IPS DF 6.9 (cell line): ENCODE measurements at regions not wholly inside any gene's neighbourhood (a gene's known extent, or its start where the extent isn't known, plus 50 kb on each side); places are given as distances from the start of the nearest gene placed in this dataset.

ENCODE experiments used
- DNase-seq: peaks from one replicate; pipeline ENCODE4 v3.0.0-alpha.2; 2013; ENCODE audit warnings: low read depth, low spot score
- H3K27ac ChIP-seq: one replicate; pipeline ENCODE4 v1.5.1; 2013; ENCODE audit warnings: low read length, control low read depth
- H3K27me3 ChIP-seq: 2 replicates; pipeline ENCODE4 v1.6.1; 2013; ENCODE audit warnings: mild to moderate bottlenecking, low read length; ENCODE audit not compliant: control insufficient read depth, insufficient read depth
- H3K36me3 ChIP-seq: 2 replicates; pipeline ENCODE4 v1.6.1; 2013; ENCODE audit warnings: low read length; ENCODE audit not compliant: control insufficient read depth, insufficient read depth
- H3K4me1 ChIP-seq: 2 replicates; pipeline ENCODE4 v1.6.1; 2013; ENCODE audit warnings: low read length; ENCODE audit not compliant: control insufficient read depth, insufficient read depth
- H3K4me3 ChIP-seq: 2 replicates; pipeline ENCODE4 v1.5.1; 2013; ENCODE audit warnings: mild to moderate bottlenecking, low read length
- H3K9me3 ChIP-seq: 2 replicates; pipeline ENCODE4 v1.6.1; 2013; ENCODE audit warnings: low read length, inconsistent platforms; ENCODE audit not compliant: control insufficient read depth, insufficient read depth
- WGBS: extraction: QIAGEN DNeasy Blood & Tissue Kit; methylation state at CpG from one replicate; pipeline ENCODE4 v1.1.7; 2013; ENCODE audit warnings: mixed read lengths, missing lambda C conversion rate; ENCODE audit not compliant: insufficient read length, insufficient coverage; 5-methylcytosine and 5-hydroxymethylcytosine counted together

GRCh38 chr22:48558606-48559402 is 1268.9 kb downstream of the BRD1 start:
- no CpG with 5 or more reads among the region's 25 CpGs for WGBS
- Histone ChIP-seq H3K27me3 (no peaks in the 10 kb centered on the region), H3K36me3 (no peaks in the 10 kb centered on the region; the same call in 1 of the 2 replicates), H3K4me1 (no peaks in the 10 kb centered on the region), H3K9me3 (peaks cover 43% of the 10 kb centered on the region), H3K27ac (no peak overlapping the region), H3K4me3 (no peak overlapping the region)
- no peak for DNase-seq

GRCh38 chr22:48558016-48558415 is 1269.7 kb downstream of the BRD1 start:
- no peak for DNase-seq

GRCh38 chr22:48557473-48557872 is 1270.2 kb downstream of the BRD1 start:
- no CpG with 5 or more reads among the region's 11 CpGs for WGBS

More at GRCh38 chr22:48558016-48558415, 1269.7 kb downstream of the BRD1 start:
- no peak overlapping the region for H3K4me3 ChIP-seq
- no CpG with 5 or more reads among the region's 12 CpGs for WGBS
- no peak overlapping the region for H3K27ac ChIP-seq
- no peaks in the 10 kb centered on the region for H3K27me3 ChIP-seq
- H3K4me1 ChIP-seq = no peaks in the 10 kb centered on the region
- no peaks in the 10 kb centered on the region; the same call in 1 of the 2 replicates for H3K36me3 ChIP-seq
- peaks cover 47% of the 10 kb centered on the region for H3K9me3 ChIP-seq

GRCh38 chr22:48556751-48557150 is 1270.9 kb downstream of the BRD1 start:
- DNase-seq = no peak
- Histone ChIP-seq H3K4me3 (no peak overlapping the region), H3K27me3 (no peaks in the 10 kb centered on the region), H3K36me3 (no peaks in the 10 kb centered on the region; the same call in 1 of the 2 replicates), H3K27ac (no peak overlapping the region), H3K9me3 (peaks cover 52% of the 10 kb centered on the region), H3K4me1 (no peaks in the 10 kb centered on the region)
- WGBS = no CpG with 5 or more reads among the region's 12 CpGs

More at GRCh38 chr22:48557473-48557872, 1270.2 kb downstream of the BRD1 start:
- no peaks in the 10 kb centered on the region for H3K4me1 ChIP-seq
- no peak overlapping the region for H3K4me3 ChIP-seq
- no peak overlapping the region for H3K27ac ChIP-seq
- DNase-seq = no peak
- H3K36me3 ChIP-seq = no peaks in the 10 kb centered on the region; the same call in 1 of the 2 replicates
- peaks cover 49% of the 10 kb centered on the region for H3K9me3 ChIP-seq
- H3K27me3 ChIP-seq = no peaks in the 10 kb centered on the region

- WGBS = no CpG with 5 or more reads among the region's 8 CpGs
- H3K36me3 ChIP-seq = no peaks in the 10 kb centered on the region; the same call in 1 of the 2 replicates
- H3K4me1 ChIP-seq = no peaks in the 10 kb centered on the region
- no peaks in the 10 kb centered on the region for H3K27me3 ChIP-seq
- H3K9me3 ChIP-seq = peaks cover 53% of the 10 kb centered on the region
- no peak overlapping the region for H3K27ac ChIP-seq
- no peak overlapping the region for H3K4me3 ChIP-seq
- no peak for DNase-seq
Measured at GRCh38 chr22:48556222-48556621, 1271.5 kb downstream of the BRD1 start.

GRCh38 chr22:48555606-48556005 is 1272.1 kb downstream of the BRD1 start:
- Histone ChIP-seq H3K27ac (no peak overlapping the region), H3K4me1 (no peaks in the 10 kb centered on the region), H3K9me3 (peaks cover 54% of the 10 kb centered on the region), H3K36me3 (no peaks in the 10 kb centered on the region; the same call in 1 of the 2 replicates), H3K27me3 (no peaks in the 10 kb centered on the region), H3K4me3 (no peak overlapping the region)
- WGBS = no CpG with 5 or more reads among the region's 10 CpGs
- DNase-seq = no peak

- DNase-seq = no peak
- Histone ChIP-seq H3K9me3 (peaks cover 58% of the 10 kb centered on the region), H3K4me3 (no peak overlapping the region)
Measured at GRCh38 chr22:48554893-48555572, 1272.6 kb downstream of the BRD1 start.

GRCh38 chr22:48553694-48554308 is 1273.9 kb downstream of the BRD1 start:
- H3K27ac ChIP-seq = no peak overlapping the region
- H3K4me1 ChIP-seq = no peaks in the 10 kb centered on the region
- H3K9me3 ChIP-seq = peaks cover 54% of the 10 kb centered on the region
- H3K4me3 ChIP-seq = no peak overlapping the region
- no peaks in the 10 kb centered on the region for H3K27me3 ChIP-seq
- no peak for DNase-seq
- WGBS = no CpG with 5 or more reads among the region's 22 CpGs
- no peaks in the 10 kb centered on the region; the same call in 1 of the 2 replicates for H3K36me3 ChIP-seq

More at GRCh38 chr22:48554893-48555572, 1272.6 kb downstream of the BRD1 start:
- no peak overlapping the region for H3K27ac ChIP-seq
- WGBS = no CpG with 5 or more reads among the region's 22 CpGs
- H3K4me1 ChIP-seq = no peaks in the 10 kb centered on the region
- no peaks in the 10 kb centered on the region for H3K27me3 ChIP-seq
- H3K36me3 ChIP-seq = no peaks in the 10 kb centered on the region; the same call in 1 of the 2 replicates

GRCh38 chr22:48553119-48553518 is 1274.6 kb downstream of the BRD1 start:
- no peak overlapping the region for H3K4me3 ChIP-seq
- no peaks in the 10 kb centered on the region; the same call in 1 of the 2 replicates for H3K36me3 ChIP-seq
- no peaks in the 10 kb centered on the region for H3K4me1 ChIP-seq
- peaks cover 56% of the 10 kb centered on the region for H3K9me3 ChIP-seq
- DNase-seq = no peak
- WGBS = no CpG with 5 or more reads among the region's 11 CpGs
- no peak overlapping the region for H3K27ac ChIP-seq
- no peaks in the 10 kb centered on the region for H3K27me3 ChIP-seq

GRCh38 chr22:48551716-48552268 is 1275.9 kb downstream of the BRD1 start:
- Histone ChIP-seq H3K27me3 (no peaks in the 10 kb centered on the region), H3K4me3 (no peak overlapping the region), H3K4me1 (no peaks in the 10 kb centered on the region), H3K27ac (no peak overlapping the region), H3K9me3 (peaks cover 50% of the 10 kb centered on the region), H3K36me3 (no peaks in the 10 kb centered on the region; the same call in 1 of the 2 replicates)
- DNase-seq = no peak
- no CpG with 5 or more reads among the region's 17 CpGs for WGBS
